NCI-H1694 (cell line): ENCODE measurements at regions not wholly inside any gene's neighbourhood (a gene's known extent, or its start where the extent isn't known, plus 50 kb on each side); places are given as distances from the start of the nearest gene placed in this dataset.
"Not testable (repeated sequence)": the region's sequence is repeated elsewhere in the genome, so short reads cannot be mapped to it uniquely, and the experiment has no call there.

Experiments
- DNase-seq: peaks from one replicate; lab custom pipeline; 2025; lab: John Stamatoyannopoulos, UW

GRCh38 chr7:66503551-66504031 is 125.1 kb upstream of the KCTD7 start:
- no peak for DNase-seq

GRCh38 chr7:66504131-66504530 is 124.5 kb upstream of the KCTD7 start:
- no peak for DNase-seq

GRCh38 chr7:66505009-66505408 is 123.7 kb upstream of the KCTD7 start:
- no peak for DNase-seq

GRCh38 chr7:66505531-66506451 is 122.9 kb upstream of the KCTD7 start:
- no peak for DNase-seq

- not testable (repeated sequence) for DNase-seq
These were observed 122.0 kb upstream of the KCTD7 start for GRCh38 chr7:66506703-66507102.

GRCh38 chr7:66507764-66508296 is 120.9 kb upstream of the KCTD7 start:
- no peak for DNase-seq

- DNase-seq: no peak
These were observed 120.2 kb upstream of the KCTD7 start for GRCh38 chr7:66508431-66508830.

- no peak for DNase-seq
These were observed 114.6 kb upstream of the KCTD7 start for GRCh38 chr7:66514050-66514449.

- DNase-seq: no peak
These were observed 111.3 kb upstream of the KCTD7 start for GRCh38 chr7:66517212-66517909.

GRCh38 chr7:66518151-66518691 is 110.5 kb upstream of the KCTD7 start:
- DNase-seq: no peak

- no peak for DNase-seq
These were observed 107.0 kb upstream of the KCTD7 start for GRCh38 chr7:66521675-66522074.

- peak; percentile 12 for DNase-seq
These were observed 106.2 kb upstream of the KCTD7 start for GRCh38 chr7:66522518-66522917.

- DNase-seq: no peak
These were observed 105.3 kb upstream of the KCTD7 start for GRCh38 chr7:66523409-66523808.

- no peak for DNase-seq
These were observed 103.9 kb upstream of the KCTD7 start for GRCh38 chr7:66524738-66525137.

- DNase-seq: not testable (repeated sequence)
These were observed 101.9 kb upstream of the KCTD7 start for GRCh38 chr7:66526782-66527181.

- DNase-seq: no peak
These were observed 100.0 kb upstream of the KCTD7 start for GRCh38 chr7:66528652-66529051.

- DNase-seq: no peak
These were observed 98.6 kb upstream of the KCTD7 start for GRCh38 chr7:66529883-66530610.

GRCh38 chr7:66535414-66536329 is 93.0 kb upstream of the KCTD7 start:
- no peak for DNase-seq

GRCh38 chr7:66537380-66537779 is 91.3 kb upstream of the KCTD7 start:
- no peak for DNase-seq

GRCh38 chr7:66537876-66538275 is 90.8 kb upstream of the KCTD7 start:
- no peak for DNase-seq

GRCh38 chr7:66539264-66539623 is 89.4 kb upstream of the KCTD7 start:
- no peak for DNase-seq
